Smooth muscle cell (in vitro differentiated cells): ENCODE measurements at regions not wholly inside any gene's neighbourhood (a gene's known extent, or its start where the extent isn't known, plus 50 kb on each side); places are given as distances from the start of the nearest gene placed in this dataset.
"Not testable (repeated sequence)": the region's sequence is repeated elsewhere in the genome, so short reads cannot be mapped to it uniquely, and the experiment has no call there.

ENCODE experiments used
- DNase-seq: peaks from one replicate; lab custom pipeline; 2025; ENCODE audit not compliant: unreplicated experiment; lab: John Stamatoyannopoulos, UW
- H2AFZ ChIP-seq: fragments of 200-600 bp; sonication (generic); 2 replicates; pipeline ENCODE4 v1.6.0; 2016; ENCODE audit warnings: antibody characterized with exemption, low read depth, mild to moderate bottlenecking
- H3F3A ChIP-seq: fragments of 200-600 bp; sonication (generic); 2 replicates; pipeline ENCODE4 v1.6.0; 2017; ENCODE audit warnings: antibody characterized with exemption, low read depth
- H3K27ac ChIP-seq: fragments of 200-600 bp; sonication (generic); 2 replicates; pipeline ENCODE4 v1.5.1; 2016; ENCODE audit warnings: low read depth, mild to moderate bottlenecking
- H3K27me3 ChIP-seq: fragments of 200-600 bp; sonication (generic); 2 replicates; pipeline ENCODE4 v1.6.1; 2016; ENCODE audit warnings: low read depth, mild to moderate bottlenecking
- H3K36me3 ChIP-seq: fragments of 200-600 bp; sonication (generic); 2 replicates; pipeline ENCODE4 v1.5.1; 2016; ENCODE audit warnings: low read depth
- H3K4me1 ChIP-seq: fragments of 200-600 bp; sonication (generic); 2 replicates; pipeline ENCODE4 v1.5.1; 2016; ENCODE audit warnings: low read depth
- H3K4me2 ChIP-seq: fragments of 200-600 bp; sonication (generic); 2 replicates; pipeline ENCODE4 v1.6.0; 2016; ENCODE audit warnings: mild to moderate bottlenecking
- H3K4me3 ChIP-seq: fragments of 200-600 bp; sonication (generic); 2 replicates; pipeline ENCODE4 v1.5.1; 2016; ENCODE audit warnings: mild to moderate bottlenecking
- H3K79me2 ChIP-seq: fragments of 200-600 bp; sonication (generic); 2 replicates; pipeline ENCODE4 v1.6.0; 2016; ENCODE audit warnings: low read depth, mild to moderate bottlenecking
- H3K9ac ChIP-seq: fragments of 200-600 bp; sonication (generic); 2 replicates; pipeline ENCODE4 v1.6.0; 2016; ENCODE audit warnings: low read depth
- H3K9me3 ChIP-seq: fragments of 200-600 bp; sonication (generic); replicated peaks from 2 replicates; pipeline ENCODE4 v1.5.1; 2016; ENCODE audit warnings: low read depth
- H4K20me1 ChIP-seq: fragments of 200-600 bp; sonication (generic); 2 replicates; pipeline ENCODE4 v1.6.0; 2016; ENCODE audit warnings: low read depth
- CTCF ChIP-seq: fragments of 200-600 bp; sonication (generic); IDR thresholded peaks from 2 replicates; pipeline ENCODE4 v1.5.1; 2017; ENCODE audit warnings: borderline replicate concordance, mild to moderate bottlenecking, antibody characterized with exemption; ENCODE audit not compliant: insufficient read depth, poor library complexity, severe bottlenecking
- WGBS: methylation state at CpG from one replicate; pipeline ENCODE4 v1.1.7; 2016; ENCODE audit warnings: low lambda C conversion rate; 5-methylcytosine and 5-hydroxymethylcytosine counted together

DNA sequence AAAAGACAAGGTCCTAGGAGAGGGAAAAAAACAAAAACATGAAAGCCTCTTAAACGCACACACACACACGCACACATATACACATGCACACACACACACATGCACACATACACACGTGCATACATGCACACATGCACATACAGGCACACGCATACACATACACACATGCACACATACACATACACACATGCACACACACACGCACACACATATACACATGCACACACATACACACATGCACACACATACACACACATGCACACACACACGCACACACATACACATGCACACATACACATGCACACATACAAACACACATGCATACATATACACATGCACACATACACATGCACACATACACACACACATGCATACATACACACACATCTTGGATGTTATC lies 78.1 kb upstream of the PPP2R5C start:
- H3K27ac ChIP-seq = no peak overlapping the region
- H3K4me1 ChIP-seq = no peaks in the 10 kb centered on the region
- no peak for DNase-seq
- H3K9me3 ChIP-seq = no peaks in the 10 kb centered on the region
- no peaks in the 10 kb centered on the region for H3K79me2 ChIP-seq
- peaks cover 11% of the 10 kb centered on the region for H3K27me3 ChIP-seq
- TF ChIP-seq CTCF = no peak
- H3K9ac ChIP-seq = no peak overlapping the region
- no peaks in the 10 kb centered on the region for H4K20me1 ChIP-seq
- WGBS = 80% methylated on average over 6 of the region's 6 CpGs
- no peak overlapping the region for H2AFZ ChIP-seq
- H3K4me2 ChIP-seq = no peak overlapping the region
- H3F3A ChIP-seq = no peaks in the 10 kb centered on the region
- H3K4me3 ChIP-seq = no peak overlapping the region
- H3K36me3 ChIP-seq = no peaks in the 10 kb centered on the region

- WGBS = 82% methylated on average over 6 of the region's 6 CpGs
Measured at GRCh38 chr14:101687756-101688546, 73.6 kb upstream of the PPP2R5C start.

DNA sequence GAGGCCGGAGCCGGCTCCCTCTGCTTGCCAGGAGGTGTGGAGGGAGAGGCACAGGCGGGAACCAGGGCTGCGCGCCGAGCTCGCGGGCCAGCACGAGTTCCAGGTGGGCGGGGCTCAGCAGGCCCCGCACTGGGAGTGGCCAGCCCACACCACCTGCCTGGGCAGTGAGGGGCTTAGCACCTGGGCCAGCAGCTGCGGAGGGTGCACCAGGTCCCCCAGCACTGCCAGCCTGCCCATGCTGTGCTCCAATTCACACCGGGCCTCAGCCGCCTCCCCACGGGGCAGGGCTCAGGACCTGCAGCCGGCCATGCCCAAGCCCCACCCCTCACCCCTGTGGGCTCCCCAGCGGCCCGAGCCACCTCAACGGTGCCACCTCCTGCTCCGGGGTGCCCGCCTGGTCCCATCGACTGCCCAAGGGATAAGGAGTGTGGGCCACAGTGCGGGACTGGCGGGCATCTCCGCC lies 72.4 kb upstream of the PPP2R5C start:
- Histone ChIP-seq H3F3A (no peaks in the 10 kb centered on the region), H3K27ac (no peak overlapping the region), H2AFZ (no peak overlapping the region), H3K79me2 (no peaks in the 10 kb centered on the region), H3K4me3 (no peak overlapping the region), H3K9ac (no peak overlapping the region), H3K4me1 (no peaks in the 10 kb centered on the region), H3K27me3 (peaks cover 11% of the 10 kb centered on the region), H3K9me3 (no peaks in the 10 kb centered on the region), H3K36me3 (no peaks in the 10 kb centered on the region), H4K20me1 (no peaks in the 10 kb centered on the region), H3K4me2 (no peak overlapping the region)
- WGBS = 92% methylated on average over 21 of the region's 25 CpGs
- DNase-seq = no peak
- no peak for TF ChIP-seq CTCF

More at GRCh38 chr14:101687756-101688546, 73.6 kb upstream of the PPP2R5C start:
- no peaks in the 10 kb centered on the region for H3K79me2 ChIP-seq
- H3F3A ChIP-seq = no peaks in the 10 kb centered on the region
- H3K9me3 ChIP-seq = no peaks in the 10 kb centered on the region
- DNase-seq = no peak
- no peak overlapping the region for H3K9ac ChIP-seq
- H4K20me1 ChIP-seq = no peaks in the 10 kb centered on the region
- peaks cover 11% of the 10 kb centered on the region for H3K27me3 ChIP-seq
- H3K4me2 ChIP-seq = no peak overlapping the region
- no peaks in the 10 kb centered on the region for H3K36me3 ChIP-seq
- H3K4me3 ChIP-seq = no peak overlapping the region
- TF ChIP-seq CTCF = no peak
- no peaks in the 10 kb centered on the region for H3K4me1 ChIP-seq
- no peak overlapping the region for H3K27ac ChIP-seq
- no peak overlapping the region for H2AFZ ChIP-seq

- H3K4me3 ChIP-seq, H4K20me1 ChIP-seq, DNase-seq, H3K9ac ChIP-seq, H3F3A ChIP-seq, H3K4me2 ChIP-seq, H3K36me3 ChIP-seq, H3K79me2 ChIP-seq, H3K4me1 ChIP-seq, H2AFZ ChIP-seq, H3K27ac ChIP-seq, H3K9me3 ChIP-seq: not testable (repeated sequence)
- peaks cover 11% of the 10 kb centered on the region for H3K27me3 ChIP-seq
- 95% methylated on average over 12 of the region's 12 CpGs for WGBS
Measured at GRCh38 chr14:101689966-101690365, 71.5 kb upstream of the PPP2R5C start.
